H9 (cell line): ENCODE measurements at regions not wholly inside any gene's neighbourhood (a gene's known extent, or its start where the extent isn't known, plus 50 kb on each side); places are given as distances from the start of the nearest gene placed in this dataset.
A peak's percentile ranks its signal among the peaks of the same experiment; 100 is the strongest.

Experiments used
- DNase-seq: peaks from one replicate; pipeline ENCODE4 v3.0.0-alpha.2; 2017
- H2AFZ ChIP-seq: one replicate; pipeline ENCODE4 v1.6.1; 2013; ENCODE audit warnings: mild to moderate bottlenecking, low read length, control low read depth, moderate library complexity
- H2AK5ac ChIP-seq: 2 replicates; pipeline ENCODE4 v1.6.1; 2013; ENCODE audit warnings: low read length, control low read depth, mixed read lengths; ENCODE audit not compliant: insufficient read length
- H2BK120ac ChIP-seq: one replicate; pipeline ENCODE4 v1.6.1; 2013; ENCODE audit warnings: low read depth, mild to moderate bottlenecking, low read length, control low read depth, inconsistent platforms; ENCODE audit not compliant: poor library complexity, severe bottlenecking
- H2BK12ac ChIP-seq: 2 replicates; pipeline ENCODE4 v1.6.1; 2013; ENCODE audit warnings: low read length, control low read depth, mixed read lengths, low read depth; ENCODE audit not compliant: insufficient read length
- H2BK15ac ChIP-seq: 2 replicates; pipeline ENCODE4 v1.6.1; 2013; ENCODE audit warnings: low read depth, low read length, control low read depth
- H2BK20ac ChIP-seq: one replicate; pipeline ENCODE4 v1.6.1; 2013; ENCODE audit warnings: low read depth, mild to moderate bottlenecking, low read length, control low read depth, inconsistent platforms; ENCODE audit not compliant: poor library complexity, severe bottlenecking
- H2BK5ac ChIP-seq: 2 replicates; pipeline ENCODE4 v1.6.1; 2013; ENCODE audit warnings: low read length, control low read depth, mixed read lengths; ENCODE audit not compliant: insufficient read length
- H3K14ac ChIP-seq: 2 replicates; pipeline ENCODE4 v1.6.1; 2013; ENCODE audit warnings: low read length, control low read depth; ENCODE audit not compliant: insufficient read depth
- H3K18ac ChIP-seq: 2 replicates; pipeline ENCODE4 v1.6.1; 2013; ENCODE audit warnings: low read depth, mild to moderate bottlenecking, mixed read lengths, low read length, control low read depth; ENCODE audit not compliant: insufficient read length
- H3K23ac ChIP-seq: 2 replicates; pipeline ENCODE4 v1.6.1; 2013; ENCODE audit warnings: low read length, control low read depth, mixed read lengths, low read depth; ENCODE audit not compliant: insufficient read length
- H3K23me2 ChIP-seq: 2 replicates; pipeline ENCODE4 v1.6.1; 2013; ENCODE audit warnings: low read depth, mild to moderate bottlenecking, mixed read lengths, low read length, control low read depth; ENCODE audit not compliant: insufficient read length, poor library complexity, severe bottlenecking
- H3K27ac ChIP-seq: 2 replicates; pipeline ENCODE4 v1.5.1; 2013; ENCODE audit warnings: low read length, control low read depth, mixed read lengths, low read depth; ENCODE audit not compliant: insufficient read length
- H3K27me3 ChIP-seq: 2 replicates; pipeline ENCODE4 v1.6.1; 2013; ENCODE audit warnings: low read length, control low read depth, inconsistent platforms; ENCODE audit not compliant: insufficient read depth
- H3K4ac ChIP-seq: 2 replicates; pipeline ENCODE4 v1.6.1; 2013; ENCODE audit warnings: low read depth, mild to moderate bottlenecking, control low read depth, inconsistent platforms, low read length, moderate library complexity
- H3K4me1 ChIP-seq: 2 replicates; pipeline ENCODE4 v1.6.1; 2013; ENCODE audit warnings: low read length, control low read depth, inconsistent platforms; ENCODE audit not compliant: insufficient read depth
- H3K4me2 ChIP-seq: 2 replicates; pipeline ENCODE4 v1.6.1; 2013; ENCODE audit warnings: low read length, control low read depth, mixed read lengths; ENCODE audit not compliant: insufficient read length, insufficient read depth
- H3K56ac ChIP-seq: 2 replicates; pipeline ENCODE4 v1.6.1; 2013; ENCODE audit warnings: low read depth, mild to moderate bottlenecking, mixed read lengths, low read length, control low read depth; ENCODE audit not compliant: insufficient read length
- H3K79me1 ChIP-seq: 2 replicates; pipeline ENCODE4 v1.6.1; 2013; ENCODE audit warnings: low read depth, mild to moderate bottlenecking, moderate library complexity, low read length, control low read depth, inconsistent platforms; ENCODE audit not compliant: insufficient read depth, poor library complexity, severe bottlenecking
- H3K79me2 ChIP-seq: 2 replicates; pipeline ENCODE4 v1.6.1; 2013; ENCODE audit warnings: low read length, control low read depth, inconsistent platforms; ENCODE audit not compliant: insufficient read depth
- H3K9ac ChIP-seq: 2 replicates; pipeline ENCODE4 v1.6.1; 2013; ENCODE audit warnings: low read length, control low read depth, mixed read lengths; ENCODE audit not compliant: insufficient read length; ENCODE audit errors: extremely low read depth
- H3K9me3 ChIP-seq: one replicate; pipeline ENCODE4 v1.6.1; 2013; ENCODE audit warnings: low read depth, low read length, inconsistent platforms; ENCODE audit not compliant: control insufficient read depth
- H3T11ph ChIP-seq: one replicate; pipeline ENCODE4 v1.6.1; 2013; ENCODE audit warnings: mild to moderate bottlenecking, low read length, control low read depth, inconsistent platforms
- H4K20me1 ChIP-seq: one replicate; pipeline ENCODE4 v1.6.1; 2013; ENCODE audit not compliant: control insufficient read depth, insufficient read length, insufficient read depth
- H4K5ac ChIP-seq: 2 replicates; pipeline ENCODE4 v1.6.1; 2013; ENCODE audit warnings: low read depth, mild to moderate bottlenecking, mixed read lengths, low read length, control low read depth; ENCODE audit not compliant: insufficient read length
- H4K8ac ChIP-seq: replicated peaks from 2 replicates; pipeline ENCODE4 v1.6.1; 2013; ENCODE audit warnings: low read length, control low read depth, mixed read lengths, low read depth; ENCODE audit not compliant: insufficient read length
- H4K91ac ChIP-seq: 2 replicates; pipeline ENCODE4 v1.6.1; 2013; ENCODE audit warnings: low read depth, mild to moderate bottlenecking, moderate library complexity, mixed read lengths, low read length, control low read depth; ENCODE audit not compliant: insufficient read length
- H3K27ac Mint-ChIP-seq, 3 experiments: 2 replicates in 2 of 3; 3 replicates in 1 of 3; pipeline ENCODE4 v1.8.0; 2020 to 2021; ENCODE audit warnings: mixed read lengths in 3 of 3, mild to moderate bottlenecking in 1 of 3, moderate library complexity in 1 of 3
- H3K27me3 Mint-ChIP-seq: 2 replicates; pipeline ENCODE4 v1.8.0; 2021; ENCODE audit warnings: low read depth, mild to moderate bottlenecking, moderate library complexity, mixed read lengths
- H3K36me3 Mint-ChIP-seq, 3 experiments: 2 replicates in 2 of 3; 3 replicates in 1 of 3; pipeline ENCODE4 v1.8.0; 2020 to 2021; ENCODE audit warnings: low read depth in 3 of 3, mixed read lengths in 3 of 3; ENCODE audit not compliant: insufficient read depth in 1 of 3
- H3K4me1 Mint-ChIP-seq, 2 experiments: 2 replicates each; pipeline ENCODE4 v1.8.0; 2020; ENCODE audit warnings: mixed read lengths in 2 of 2
- H3K4me3 Mint-ChIP-seq, 2 experiments: 2 replicates in 1 of 2; 3 replicates in 1 of 2; pipeline ENCODE4 v1.8.0; 2020 to 2021; ENCODE audit warnings: mild to moderate bottlenecking in 2 of 2, mixed read lengths in 2 of 2, moderate library complexity in 1 of 2
- H3K9me3 Mint-ChIP-seq, 2 experiments: 2 replicates in 1 of 2; 3 replicates in 1 of 2; pipeline ENCODE4 v1.8.0; 2020; ENCODE audit warnings: mild to moderate bottlenecking in 2 of 2, mixed read lengths in 2 of 2, moderate library complexity in 1 of 2
- WGBS: extraction: QIAGEN DNeasy Blood & Tissue Kit; methylation state at CpG from one replicate; pipeline ENCODE4 v1.1.7; 2013; ENCODE audit warnings: missing lambda C conversion rate, low lambda C conversion rate, mixed read lengths; ENCODE audit not compliant: insufficient read length; ENCODE audit errors: extremely low coverage; 5-methylcytosine and 5-hydroxymethylcytosine counted together
- TF ChIP-seq, protein P1 (sequence below): fragments of 200-600 bp; sonication (generic); conservative IDR thresholded peaks from 3 replicates; pipeline ENCODE4 v1.8.0; 2021; ENCODE audit warnings: antibody characterized with exemption, mild to moderate bottlenecking

DNA sequence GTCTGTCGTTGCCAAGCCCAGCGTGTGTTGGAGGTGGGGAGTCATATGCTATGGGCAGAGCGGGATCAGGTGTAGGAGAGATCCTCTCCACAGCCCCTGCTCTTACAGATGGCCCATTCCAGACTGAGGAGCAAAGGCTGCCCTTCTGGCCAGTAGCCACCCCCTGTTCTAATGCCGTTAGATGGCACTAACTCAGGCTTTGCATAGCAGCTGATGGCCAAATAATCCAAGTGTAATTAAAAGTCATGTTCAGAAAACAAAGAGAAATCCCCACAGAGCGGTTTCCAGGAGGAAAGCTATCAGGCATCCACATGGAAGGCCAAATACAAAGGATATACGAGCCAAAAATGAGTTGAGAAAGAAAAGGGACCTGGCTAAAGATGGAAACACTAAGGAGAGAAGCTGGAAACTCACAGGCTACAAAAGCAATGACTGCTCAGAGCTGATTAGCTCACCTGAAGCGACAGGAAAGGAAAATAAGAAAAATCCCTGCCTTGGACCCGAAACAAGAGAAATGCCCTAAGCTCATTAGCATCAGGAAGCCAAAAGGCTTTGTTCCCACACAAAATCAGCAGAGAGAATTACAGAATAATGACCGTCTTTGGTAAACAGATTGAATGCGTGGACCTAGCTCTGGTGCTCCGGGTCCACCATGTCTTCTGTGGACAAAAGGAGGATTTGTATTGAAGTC lies 1002.4 kb upstream of the KLHL29 start:
- Histone ChIP-seq H4K91ac (no peak overlapping the region), H3K4me1 (no peaks in the 10 kb centered on the region), H3K27ac (no peak overlapping the region), H2BK20ac (no peak overlapping the region), H3K27me3 (no peaks in the 10 kb centered on the region), H3K23ac (no peak overlapping the region), H3K79me2 (no peaks in the 10 kb centered on the region), H3K9ac (no peak overlapping the region), H4K5ac (no peak overlapping the region), H2BK5ac (no peak overlapping the region), H3K23me2 (no peaks in the 10 kb centered on the region), H2AFZ (no peak overlapping the region), H3K79me1 (no peaks in the 10 kb centered on the region), H3T11ph (no peak overlapping the region), H3K56ac (no peak overlapping the region), H3K4ac (no peak overlapping the region), H3K4me2 (no peak overlapping the region), H3K9me3 (no peaks in the 10 kb centered on the region), H4K20me1 (no peaks in the 10 kb centered on the region), H2BK15ac (no peak overlapping the region), H3K18ac (no peak overlapping the region), H2BK12ac (no peak overlapping the region), H2AK5ac (no peak overlapping the region), H4K8ac (no peak overlapping the region), H2BK120ac (no peak overlapping the region), H3K14ac (no peak overlapping the region)
- TF ChIP-seq, protein P1, sequence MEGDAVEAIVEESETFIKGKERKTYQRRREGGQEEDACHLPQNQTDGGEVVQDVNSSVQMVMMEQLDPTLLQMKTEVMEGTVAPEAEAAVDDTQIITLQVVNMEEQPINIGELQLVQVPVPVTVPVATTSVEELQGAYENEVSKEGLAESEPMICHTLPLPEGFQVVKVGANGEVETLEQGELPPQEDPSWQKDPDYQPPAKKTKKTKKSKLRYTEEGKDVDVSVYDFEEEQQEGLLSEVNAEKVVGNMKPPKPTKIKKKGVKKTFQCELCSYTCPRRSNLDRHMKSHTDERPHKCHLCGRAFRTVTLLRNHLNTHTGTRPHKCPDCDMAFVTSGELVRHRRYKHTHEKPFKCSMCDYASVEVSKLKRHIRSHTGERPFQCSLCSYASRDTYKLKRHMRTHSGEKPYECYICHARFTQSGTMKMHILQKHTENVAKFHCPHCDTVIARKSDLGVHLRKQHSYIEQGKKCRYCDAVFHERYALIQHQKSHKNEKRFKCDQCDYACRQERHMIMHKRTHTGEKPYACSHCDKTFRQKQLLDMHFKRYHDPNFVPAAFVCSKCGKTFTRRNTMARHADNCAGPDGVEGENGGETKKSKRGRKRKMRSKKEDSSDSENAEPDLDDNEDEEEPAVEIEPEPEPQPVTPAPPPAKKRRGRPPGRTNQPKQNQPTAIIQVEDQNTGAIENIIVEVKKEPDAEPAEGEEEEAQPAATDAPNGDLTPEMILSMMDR: no peak
- Mint-ChIP-seq H3K9me3 (no peaks in the 10 kb centered on the region), H3K4me1 (peaks cover 15 to 16% of the 10 kb centered on the region in 2 experiments), H3K27ac (peak overlapping the region; percentile 32 to 89 (median 79); a peak in 6 of 7 replicates), H3K27me3 (no peaks in the 10 kb centered on the region; the same call in 1 of the 2 replicates), H3K4me3 (no peak overlapping the region), H3K36me3 (no peaks in the 10 kb centered on the region)
- no peak for DNase-seq
- no CpG with 5 or more reads among the region's 11 CpGs for whole genome bisulfite sequencing
